Vagina (tissue), 2 donors: ENCODE measurements at regions not wholly inside any gene's neighbourhood (a gene's known extent, or its start where the extent isn't known, plus 50 kb on each side); places are given as distances from the start of the nearest gene placed in this dataset.

Experiments used
- DNase-seq, 2 donors: peaks; one replicate each; pipeline ENCODE4 v3.0.0-alpha.2; 2017; ENCODE audit errors: extremely low spot score in 2 of 2
- H3K27ac ChIP-seq: fragments of 200-600 bp; sonication (generic); one replicate; pipeline ENCODE4 v1.5.1; 2019
- H3K27me3 ChIP-seq: fragments of 200-600 bp; sonication (generic); one replicate; pipeline ENCODE4 v1.5.1; 2019
- H3K36me3 ChIP-seq, 2 donors: fragments of 200-600 bp; sonication (generic); one replicate each; pipeline ENCODE4 v1.5.1; 2017 to 2019
- H3K4me1 ChIP-seq: fragments of 200-600 bp; sonication (generic); one replicate; pipeline ENCODE4 v1.5.1; 2019
- H3K4me3 ChIP-seq, 2 donors: fragments of 200-600 bp; sonication (generic); 1 replicate in 1 of 2; 2 replicates in 1 of 2; pipeline ENCODE4 v1.5.1; 2016 to 2019
- H3K9me3 ChIP-seq: fragments of 200-600 bp; sonication (generic); one replicate; pipeline ENCODE4 v1.5.1; 2019
- CTCF ChIP-seq, 3 experiments: fragments of 450-650 bp in 2 of 3; fragments of 200-600 bp in 1 of 3; sonication (generic) in 1 of 3; IDR thresholded peaks; one replicate each; pipeline ENCODE4 v1.5.1; 2017 to 2019; ENCODE audit warnings: antibody characterized with exemption in 3 of 3, mild to moderate bottlenecking in 2 of 3, moderate library complexity in 2 of 3
- POLR2A ChIP-seq, 2 donors: fragments of 450-650 bp; IDR thresholded peaks; one replicate each; pipeline ENCODE4 v1.6.1; 2017; ENCODE audit warnings: antibody characterized with exemption in 2 of 2, mild to moderate bottlenecking in 2 of 2, moderate library complexity in 2 of 2
- POLR2AphosphoS5 ChIP-seq, 2 donors: sonication (generic); formaldehyde crosslinking; IDR thresholded peaks; one replicate each; pipeline ENCODE4 v1.9.0; 2017; ENCODE audit warnings: antibody characterized with exemption in 2 of 2, mild to moderate bottlenecking in 2 of 2, low read depth in 1 of 2; ENCODE audit not compliant: insufficient read depth in 1 of 2
- intact Hi-C: fragments of 100-400 bp; cut with DNase I; formaldehyde crosslinking; loops from one replicate; pipeline ENCODE4 v1.15.1; 2023

GRCh38 chr12:85559127-85559526 is 277.1 kb downstream of the RASSF9 start:
- H3K27ac ChIP-seq: no peak overlapping the region
- H3K9me3 ChIP-seq: no peaks in the 10 kb centered on the region
- H3K36me3 ChIP-seq: no peaks in the 10 kb centered on the region
- no peaks in the 10 kb centered on the region for H3K4me1 ChIP-seq
- H3K27me3 ChIP-seq: no peaks in the 10 kb centered on the region
- H3K4me3 ChIP-seq: no peak overlapping the region
- TF ChIP-seq POLR2AphosphoS5 (IDR thresholded peaks at IDR 0.05; ENCODE audit: insufficient read depth in 1 of 2, low read depth in 1 of 2) (no peak), CTCF (IDR thresholded peaks at IDR 0.05) (no peak), POLR2A (IDR thresholded peaks at IDR 0.05) (no peak)
- DNase-seq: no peak
- intact Hi-C loops: no loop called here

GRCh38 chr12:85559536-85559935 is 276.7 kb downstream of the RASSF9 start:
- Histone ChIP-seq H3K4me3 (no peak overlapping the region), H3K9me3 (no peaks in the 10 kb centered on the region), H3K36me3 (no peaks in the 10 kb centered on the region), H3K27me3 (no peaks in the 10 kb centered on the region), H3K27ac (no peak overlapping the region), H3K4me1 (no peaks in the 10 kb centered on the region)
- no peak for DNase-seq
- intact Hi-C loops: no loop called here
- TF ChIP-seq POLR2A (IDR thresholded peaks at IDR 0.05) (no peak), CTCF (IDR thresholded peaks at IDR 0.05) (no peak), POLR2AphosphoS5 (IDR thresholded peaks at IDR 0.05; ENCODE audit: insufficient read depth in 1 of 2, low read depth in 1 of 2) (no peak)

GRCh38 chr12:85562765-85563164 is 273.4 kb downstream of the RASSF9 start:
- Histone ChIP-seq H3K9me3 (no peaks in the 10 kb centered on the region), H3K4me1 (no peaks in the 10 kb centered on the region), H3K27ac (no peak overlapping the region), H3K27me3 (no peaks in the 10 kb centered on the region), H3K36me3 (no peaks in the 10 kb centered on the region), H3K4me3 (no peak overlapping the region)
- intact Hi-C loops: no loop called here
- DNase-seq: no peak
- TF ChIP-seq POLR2A (IDR thresholded peaks at IDR 0.05) (no peak), POLR2AphosphoS5 (IDR thresholded peaks at IDR 0.05; ENCODE audit: insufficient read depth in 1 of 2, low read depth in 1 of 2) (no peak), CTCF (IDR thresholded peaks at IDR 0.05) (no peak)

- intact Hi-C loops: no loop called here
- Histone ChIP-seq H3K27ac (no peak overlapping the region), H3K36me3 (no peaks in the 10 kb centered on the region), H3K27me3 (no peaks in the 10 kb centered on the region), H3K4me1 (no peaks in the 10 kb centered on the region), H3K9me3 (no peaks in the 10 kb centered on the region), H3K4me3 (no peak overlapping the region)
- TF ChIP-seq POLR2AphosphoS5 (IDR thresholded peaks at IDR 0.05; ENCODE audit: insufficient read depth in 1 of 2, low read depth in 1 of 2): no peak
- no peak for TF ChIP-seq POLR2A (IDR thresholded peaks at IDR 0.05)
- TF ChIP-seq CTCF (IDR thresholded peaks at IDR 0.05): no peak
- DNase-seq: no peak
These were observed 271.4 kb downstream of the RASSF9 start for GRCh38 chr12:85564786-85565185.

GRCh38 chr12:85568395-85569103 is 267.7 kb downstream of the RASSF9 start:
- intact Hi-C loops: no loop called here
- Histone ChIP-seq H3K9me3 (no peaks in the 10 kb centered on the region), H3K4me1 (no peaks in the 10 kb centered on the region), H3K27me3 (no peaks in the 10 kb centered on the region), H3K27ac (no peak overlapping the region), H3K36me3 (no peaks in the 10 kb centered on the region), H3K4me3 (no peak overlapping the region)
- DNase-seq: no peak
- TF ChIP-seq CTCF (IDR thresholded peaks at IDR 0.05) (no peak), POLR2AphosphoS5 (IDR thresholded peaks at IDR 0.05; ENCODE audit: insufficient read depth in 1 of 2, low read depth in 1 of 2) (no peak), POLR2A (IDR thresholded peaks at IDR 0.05) (no peak)
